Heart right ventricle (tissue), 16 donors: ENCODE measurements at regions not wholly inside any gene's neighbourhood (a gene's known extent, or its start where the extent isn't known, plus 50 kb on each side); places are given as distances from the start of the nearest gene placed in this dataset.

Experiments
- ATAC-seq, 8 donors: fragments of 200-7000 bp; cut with Tn5 transposase; one replicate each; pipeline ENCODE4 v1.9.1; 2020; ENCODE audit warnings: mild to moderate bottlenecking in 8 of 8, moderate library complexity in 8 of 8, moderate number of reproducible peaks in 1 of 8
- DNase-seq, 2 donors: peaks; one replicate each; pipeline ENCODE4 v3.0.0-alpha.2; 2020
- H3K27ac ChIP-seq, 10 donors: fragments of 200-600 bp; sonication (generic) in 2 of 10; one replicate each; pipeline versions ENCODE4 v1.5.0 to v1.8.0; 2020 to 2022; ENCODE audit warnings: mild to moderate bottlenecking in 3 of 10
- H3K27me3 ChIP-seq, 7 donors: fragments of 200-600 bp; one replicate each; pipeline ENCODE4 v1.8.0; 2021 to 2022; ENCODE audit warnings: mild to moderate bottlenecking in 2 of 7
- H3K36me3 ChIP-seq, 9 donors: fragments of 200-600 bp; sonication (generic) in 1 of 9; one replicate each; pipeline versions ENCODE4 v1.5.0 to v1.8.0; 2020 to 2022; ENCODE audit warnings: mild to moderate bottlenecking in 2 of 9
- H3K4me1 ChIP-seq, 9 donors: fragments of 200-600 bp; sonication (generic) in 1 of 9; one replicate each; pipeline versions ENCODE4 v1.5.0 to v1.8.0; 2020 to 2022; ENCODE audit warnings: mild to moderate bottlenecking in 4 of 9
- H3K4me3 ChIP-seq, 10 donors: fragments of 200-600 bp; sonication (generic) in 2 of 10; one replicate each; pipeline versions ENCODE4 v1.5.0 to v1.8.0; 2020 to 2022; ENCODE audit warnings: mild to moderate bottlenecking in 7 of 10, moderate library complexity in 2 of 10
- H3K9me3 ChIP-seq, 11 donors: fragments of 200-600 bp in 10 of 11; sonication (generic) in 2 of 11; one replicate each; pipeline versions ENCODE4 v1.5.0 to v1.8.0; 2013 to 2022; ENCODE audit warnings: mild to moderate bottlenecking in 2 of 11, control low read depth in 1 of 11, moderate library complexity in 1 of 11
- WGBS, 2 donors: extraction: QIAGEN DNeasy Blood & Tissue Kit; methylation state at CpG; one replicate each; pipeline ENCODE4 v1.1.7; 2013; ENCODE audit warnings: inconsistent platforms in 1 of 2; 5-methylcytosine and 5-hydroxymethylcytosine counted together
- intact Hi-C, 10 donors: fragments of 100-400 bp; cut with DNase I; formaldehyde crosslinking; loops; one replicate each; pipeline versions ENCODE4 v1.11.1 to v1.14.2; 2022
- TF ChIP-seq, protein P1 (sequence below), 9 donors: fragments of 200-600 bp; sonication (generic) in 2 of 9; IDR thresholded peaks; one replicate each; pipeline versions ENCODE4 v1.5.0 to v1.8.0; 2021 to 2022; ENCODE audit warnings: antibody characterized with exemption in 9 of 9, mild to moderate bottlenecking in 5 of 9, moderate library complexity in 1 of 9
- donor health status: Arrhythmogenic right ventricular cardiomyopathy.
- donor health status: ischemic (EF 13 %, LVEDD 7.1; RV severe dilation, severe dysfunction).
- donor health status: healthy with polysubstance abuse.
- donor health status: DM: no; HTN: yes; CAD: no.
- donor health status: DM: no; HTN: no; CAD: no.
- donor health status: ischemic (EF 25% LVEDD 6.9; RV normal size, moderate dysfunction).
- donor health status: ischemic (EF 25% LVEDD 5.7; RV mildly dilated, moderate dysfunction).
- donor health status: healthy.
- donor health status: DM: yes; HTN: yes; CAD: no.
- donor health status: Ischemic cardiomyopathy.
- donor health status: ischemic (EF 35%, LVEDD 5.7; RV mildly dilated, moderate dysfunction).
- donor health status: nonischemic (EF 11% LVEDD 7.7; RV severe dilation, severe dysfunction).
- donor health status: DM: yes; HTN: yes; CAD: no.
- donor health status: PGD.
- donor health status: ischemic (EF 29% LVEDD 5.4; RV normal size, mild dysfunction).
- donor health status: nonischemic (EF 23%, LVEDD 6.1; RV moderate dilation, normal function).

DNA sequence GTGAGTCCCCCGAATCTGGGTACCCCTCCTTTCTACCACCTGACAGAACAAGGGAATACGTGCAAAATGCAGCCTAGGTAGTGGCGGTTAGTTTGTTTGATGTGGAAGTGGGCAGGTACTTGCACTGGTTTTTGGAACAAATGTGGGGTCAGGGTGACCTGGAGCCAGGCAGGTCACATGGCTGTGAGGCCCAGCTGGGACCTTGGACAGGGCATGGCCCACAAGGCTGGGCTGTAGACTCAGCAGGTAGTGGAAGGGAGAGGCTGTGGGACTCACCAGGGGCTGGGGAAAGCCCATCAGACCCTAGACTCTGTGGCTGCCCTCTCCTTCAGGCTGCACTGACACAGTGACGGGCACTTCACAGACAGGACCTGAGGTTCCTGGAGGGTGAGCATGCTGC lies 159.9 kb upstream of the ADCY1 start:
- TF ChIP-seq, protein P1, sequence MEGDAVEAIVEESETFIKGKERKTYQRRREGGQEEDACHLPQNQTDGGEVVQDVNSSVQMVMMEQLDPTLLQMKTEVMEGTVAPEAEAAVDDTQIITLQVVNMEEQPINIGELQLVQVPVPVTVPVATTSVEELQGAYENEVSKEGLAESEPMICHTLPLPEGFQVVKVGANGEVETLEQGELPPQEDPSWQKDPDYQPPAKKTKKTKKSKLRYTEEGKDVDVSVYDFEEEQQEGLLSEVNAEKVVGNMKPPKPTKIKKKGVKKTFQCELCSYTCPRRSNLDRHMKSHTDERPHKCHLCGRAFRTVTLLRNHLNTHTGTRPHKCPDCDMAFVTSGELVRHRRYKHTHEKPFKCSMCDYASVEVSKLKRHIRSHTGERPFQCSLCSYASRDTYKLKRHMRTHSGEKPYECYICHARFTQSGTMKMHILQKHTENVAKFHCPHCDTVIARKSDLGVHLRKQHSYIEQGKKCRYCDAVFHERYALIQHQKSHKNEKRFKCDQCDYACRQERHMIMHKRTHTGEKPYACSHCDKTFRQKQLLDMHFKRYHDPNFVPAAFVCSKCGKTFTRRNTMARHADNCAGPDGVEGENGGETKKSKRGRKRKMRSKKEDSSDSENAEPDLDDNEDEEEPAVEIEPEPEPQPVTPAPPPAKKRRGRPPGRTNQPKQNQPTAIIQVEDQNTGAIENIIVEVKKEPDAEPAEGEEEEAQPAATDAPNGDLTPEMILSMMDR (IDR thresholded peaks at IDR 0.05), result no peak

GRCh38 chr7:45415265-45415664 lies 158.9 kb upstream of the ADCY1 start:
- Histone ChIP-seq H3K9me3 (peaks cover 0 to 14% (median 0%) of the 10 kb centered on the region in 11 donors), H3K27me3 (peaks cover 0 to 8% (median 0%) of the 10 kb centered on the region in 7 donors), H3K4me3 (no peak overlapping the region), H3K27ac (no peak overlapping the region), H3K36me3 (no peaks in the 10 kb centered on the region), H3K4me1 (no peaks in the 10 kb centered on the region)
- 88 to 91% methylated on average over 2 of the region's 2 CpGs for WGBS, 2 donors
- intact Hi-C loops, result no loop called here
- DNase-seq (no peak), ATAC-seq (no peak)
- TF ChIP-seq, protein P1 (IDR thresholded peaks at IDR 0.05), result no peak

More for the DNA sequence above, 159.9 kb upstream of the ADCY1 start:
- DNase-seq (no peak), ATAC-seq (no peak)
- no peaks in the 10 kb centered on the region for H3K36me3 ChIP-seq
- H3K9me3 ChIP-seq, result peaks cover 0 to 17% (median 0%) of the 10 kb centered on the region in 11 donors
- H3K4me3 ChIP-seq, result no peak overlapping the region
- peaks cover 0 to 5% (median 0%) of the 10 kb centered on the region in 7 donors for H3K27me3 ChIP-seq
- intact Hi-C loops, result no loop called here
- WGBS, 2 donors, result 88 to 90% methylated on average over 4 of the region's 4 CpGs
- H3K27ac ChIP-seq, result no peak overlapping the region
- no peaks in the 10 kb centered on the region for H3K4me1 ChIP-seq

GRCh38 chr7:45416846-45417245 lies 157.3 kb upstream of the ADCY1 start:
- peaks cover 0 to 4% (median 0%) of the 10 kb centered on the region in 11 donors for H3K9me3 ChIP-seq
- WGBS, 2 donors, result 79 to 81% methylated on average over 1 of the region's 1 CpG
- H3K4me1 ChIP-seq, result no peaks in the 10 kb centered on the region
- H3K4me3 ChIP-seq, result no peak overlapping the region
- TF ChIP-seq, protein P1 (IDR thresholded peaks at IDR 0.05), result no peak
- H3K27ac ChIP-seq, result no peak overlapping the region
- H3K36me3 ChIP-seq, result no peaks in the 10 kb centered on the region
- peaks cover 0 to 8% (median 0%) of the 10 kb centered on the region in 7 donors for H3K27me3 ChIP-seq
- no peak for ATAC-seq
- intact Hi-C loops, result no loop called here
- DNase-seq, result no peak

GRCh38 chr7:45417268-45417667 lies 156.9 kb upstream of the ADCY1 start:
- WGBS, 2 donors, result 83 to 97% methylated on average over 2 of the region's 2 CpGs
- Histone ChIP-seq H3K9me3 (peaks cover 0 to 4% (median 0%) of the 10 kb centered on the region in 11 donors), H3K4me3 (no peak overlapping the region), H3K27me3 (peaks cover 0 to 8% (median 0%) of the 10 kb centered on the region in 7 donors), H3K36me3 (no peaks in the 10 kb centered on the region), H3K27ac (no peak overlapping the region), H3K4me1 (no peaks in the 10 kb centered on the region)
- intact Hi-C loops, result no loop called here
- no peak for ATAC-seq
- no peak for DNase-seq
- TF ChIP-seq, protein P1 (IDR thresholded peaks at IDR 0.05), result no peak
